GM12872 (cell line): ENCODE measurements at regions not wholly inside any gene's neighbourhood (a gene's known extent, or its start where the extent isn't known, plus 50 kb on each side); places are given as distances from the start of the nearest gene placed in this dataset.

Experiments used
- TF ChIP-seq, protein P1 (sequence below): IDR thresholded peaks from 3 replicates; pipeline ENCODE4 v1.5.1; 2011; ENCODE audit warnings: low read depth, mild to moderate bottlenecking, low read length, moderate library complexity; ENCODE audit not compliant: insufficient read depth

DNA sequence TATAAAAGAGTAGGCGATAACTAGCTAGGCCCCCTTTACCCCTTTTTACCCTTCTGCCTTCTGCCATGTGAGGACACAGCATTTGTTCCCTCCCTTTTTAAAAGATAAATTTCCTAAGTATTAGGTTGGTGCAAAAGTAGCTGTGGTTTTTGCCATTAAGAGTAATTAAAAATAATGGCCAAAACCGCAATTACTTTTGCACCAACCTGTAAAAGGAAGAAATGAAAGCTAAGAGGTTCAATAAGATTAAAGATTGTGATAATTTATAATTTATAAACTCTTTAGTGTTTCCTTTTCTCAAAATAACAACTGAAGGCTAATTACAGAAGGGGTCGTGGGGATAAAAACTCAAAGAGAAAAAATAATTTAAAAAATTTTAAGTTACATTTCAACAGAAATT, 283.5 kb upstream of the PDZRN3 start:
- TF ChIP-seq, protein P1, sequence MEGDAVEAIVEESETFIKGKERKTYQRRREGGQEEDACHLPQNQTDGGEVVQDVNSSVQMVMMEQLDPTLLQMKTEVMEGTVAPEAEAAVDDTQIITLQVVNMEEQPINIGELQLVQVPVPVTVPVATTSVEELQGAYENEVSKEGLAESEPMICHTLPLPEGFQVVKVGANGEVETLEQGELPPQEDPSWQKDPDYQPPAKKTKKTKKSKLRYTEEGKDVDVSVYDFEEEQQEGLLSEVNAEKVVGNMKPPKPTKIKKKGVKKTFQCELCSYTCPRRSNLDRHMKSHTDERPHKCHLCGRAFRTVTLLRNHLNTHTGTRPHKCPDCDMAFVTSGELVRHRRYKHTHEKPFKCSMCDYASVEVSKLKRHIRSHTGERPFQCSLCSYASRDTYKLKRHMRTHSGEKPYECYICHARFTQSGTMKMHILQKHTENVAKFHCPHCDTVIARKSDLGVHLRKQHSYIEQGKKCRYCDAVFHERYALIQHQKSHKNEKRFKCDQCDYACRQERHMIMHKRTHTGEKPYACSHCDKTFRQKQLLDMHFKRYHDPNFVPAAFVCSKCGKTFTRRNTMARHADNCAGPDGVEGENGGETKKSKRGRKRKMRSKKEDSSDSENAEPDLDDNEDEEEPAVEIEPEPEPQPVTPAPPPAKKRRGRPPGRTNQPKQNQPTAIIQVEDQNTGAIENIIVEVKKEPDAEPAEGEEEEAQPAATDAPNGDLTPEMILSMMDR = no peak

DNA sequence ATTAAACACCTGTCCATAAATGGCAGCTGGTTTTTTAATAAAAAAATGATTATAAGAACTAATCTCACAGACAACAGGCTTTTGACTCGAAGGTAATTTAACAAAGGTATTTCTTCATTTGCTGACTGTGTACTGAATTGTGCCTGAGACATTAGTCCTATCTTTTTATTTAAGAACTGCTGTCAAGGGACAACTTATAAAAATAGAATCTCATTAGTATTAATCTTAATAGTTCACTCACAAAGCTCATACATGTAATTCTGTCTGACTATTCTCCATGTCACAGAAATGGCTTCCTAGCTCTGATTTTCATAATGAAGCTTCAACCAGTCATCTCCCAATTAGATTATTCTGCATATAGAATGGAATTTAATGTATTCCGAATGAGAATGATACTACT, 276.9 kb upstream of the PDZRN3 start:
- TF ChIP-seq, protein P1 = no peak

DNA sequence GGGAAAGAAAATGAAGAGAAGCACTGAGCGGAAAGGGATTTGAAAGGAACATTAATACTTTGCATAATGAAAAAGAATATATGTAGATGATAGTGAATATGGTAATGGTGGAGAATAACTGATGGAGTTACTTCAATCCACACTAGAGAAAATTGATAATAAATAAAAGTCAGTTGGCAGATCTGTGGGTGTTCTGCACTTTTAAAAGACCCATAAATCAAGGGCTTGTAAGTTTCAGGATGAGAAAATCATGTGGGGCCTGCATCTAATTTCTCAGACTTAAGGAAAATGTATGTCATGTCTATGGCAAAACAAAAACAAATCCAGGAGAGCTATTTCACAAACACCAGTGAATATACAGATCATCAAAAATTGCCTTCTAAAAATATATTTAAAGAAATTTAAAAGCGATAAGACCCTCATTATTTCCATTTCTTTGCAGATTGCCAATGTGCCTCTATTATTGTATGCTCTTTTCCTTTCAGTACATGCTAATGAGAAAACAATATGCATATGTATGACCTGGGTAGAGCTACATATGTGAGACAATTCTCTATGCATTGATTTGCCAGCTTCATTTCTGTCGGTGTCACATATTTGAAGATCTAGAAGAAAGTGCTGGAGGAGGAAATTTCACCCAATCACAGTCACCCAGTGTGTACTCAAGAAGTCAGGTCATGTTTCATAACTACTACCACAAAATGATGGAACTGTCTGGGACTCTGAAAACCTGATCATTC, 269.9 kb upstream of the PDZRN3 start:
- TF ChIP-seq, protein P1 = no peak

- TF ChIP-seq, protein P1 = no peak
Measured at GRCh38 chr3:73893089-73893488, 268.3 kb upstream of the PDZRN3 start.

GRCh38 chr3:73885862-73886261, 261.1 kb upstream of the PDZRN3 start:
- TF ChIP-seq, protein P1 = no peak

DNA sequence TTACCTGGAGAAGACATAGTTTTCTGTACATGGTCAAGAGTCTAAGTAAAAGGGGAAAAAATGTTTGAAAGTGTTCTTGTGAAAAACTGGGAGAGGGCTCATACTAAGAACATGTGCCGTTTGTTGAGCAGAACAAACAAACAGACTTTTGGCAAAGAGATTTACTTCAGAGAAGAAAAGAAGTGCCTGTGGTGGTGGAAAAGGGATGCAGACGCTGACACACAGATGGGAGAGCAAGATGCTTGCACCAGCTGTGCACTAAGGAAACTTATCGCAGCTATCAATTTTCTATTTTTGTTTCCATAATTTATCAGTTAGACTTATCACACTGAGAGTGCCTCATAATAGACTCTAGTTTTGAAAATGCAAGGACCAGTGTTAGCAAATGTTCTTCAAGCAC, 259.6 kb upstream of the PDZRN3 start:
- TF ChIP-seq, protein P1 = no peak

DNA sequence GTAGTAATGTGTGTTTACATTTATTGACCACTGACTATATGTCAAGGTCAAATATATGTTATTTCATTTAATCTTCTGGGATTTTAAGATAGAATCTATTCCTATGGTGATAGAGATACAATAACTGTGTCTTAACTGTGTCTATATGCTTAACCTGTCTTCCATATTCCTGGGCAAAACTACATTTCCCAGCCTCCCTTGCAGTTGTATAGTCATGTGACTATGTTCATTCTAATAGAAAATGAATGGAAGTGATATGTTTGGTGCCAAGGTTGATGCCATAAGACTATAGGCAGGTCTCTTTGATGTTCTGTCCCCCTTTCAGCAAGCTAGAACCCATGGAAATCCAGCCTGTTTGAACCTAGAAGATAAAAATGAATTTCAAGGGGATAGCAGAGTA, 258.8 kb upstream of the PDZRN3 start:
- TF ChIP-seq, protein P1 = no peak
